NCI-H1436 treated with DMSO at 0.1 percent for 48 hours (cell line): ENCODE measurements at regions not wholly inside any gene's neighbourhood (a gene's known extent, or its start where the extent isn't known, plus 50 kb on each side); places are given as distances from the start of the nearest gene placed in this dataset.

Experiments
- DNase-seq: peaks from one replicate; lab custom pipeline; 2025; lab: John Stamatoyannopoulos, UW

GRCh38 chr2:133667085-133667484, 98.8 kb upstream of the NCKAP5 start:
- DNase-seq: no peak

GRCh38 chr2:133667968-133668367, 99.7 kb upstream of the NCKAP5 start:
- no peak for DNase-seq

GRCh38 chr2:133668547-133668946, 100.3 kb upstream of the NCKAP5 start:
- DNase-seq: no peak

- DNase-seq: no peak
Observed at GRCh38 chr2:133673305-133673905, 105.1 kb upstream of the NCKAP5 start.

GRCh38 chr2:133674066-133674432, 105.8 kb upstream of the NCKAP5 start:
- DNase-seq: no peak

GRCh38 chr2:133674433-133675331, 106.4 kb upstream of the NCKAP5 start:
- no peak for DNase-seq

GRCh38 chr2:133676392-133677130, 108.3 kb upstream of the NCKAP5 start:
- DNase-seq: no peak

- DNase-seq: no peak
Observed at GRCh38 chr2:133680343-133681049, 112.2 kb upstream of the NCKAP5 start.

GRCh38 chr2:133682347-133682746, 114.1 kb upstream of the NCKAP5 start:
- no peak for DNase-seq

- DNase-seq: no peak
Observed at GRCh38 chr2:133682906-133683305, 114.6 kb upstream of the NCKAP5 start.

- DNase-seq: no peak
Observed at GRCh38 chr2:133685636-133686215, 117.5 kb upstream of the NCKAP5 start.

- no peak for DNase-seq
Observed at GRCh38 chr2:133690780-133691179, 122.5 kb upstream of the NCKAP5 start.

- no peak for DNase-seq
Observed at GRCh38 chr2:133691336-133691735, 123.1 kb upstream of the NCKAP5 start.

- no peak for DNase-seq
Observed at GRCh38 chr2:133705287-133705686, 137.0 kb upstream of the NCKAP5 start.

GRCh38 chr2:133710613-133711012, 142.3 kb upstream of the NCKAP5 start:
- no peak for DNase-seq

- no peak for DNase-seq
Observed at GRCh38 chr2:133711201-133711600, 142.9 kb upstream of the NCKAP5 start.

- DNase-seq: no peak
Observed at GRCh38 chr2:133711806-133712205, 143.5 kb upstream of the NCKAP5 start.

- no peak for DNase-seq
Observed at GRCh38 chr2:133712369-133712768, 144.1 kb upstream of the NCKAP5 start.

GRCh38 chr2:133713049-133713580, 144.9 kb upstream of the NCKAP5 start:
- no peak for DNase-seq

GRCh38 chr2:133716166-133716565, 147.9 kb upstream of the NCKAP5 start:
- DNase-seq: no peak

- DNase-seq: no peak
Observed at GRCh38 chr2:133717497-133717896, 149.2 kb upstream of the NCKAP5 start.
